ENCODE measurements at regions not wholly inside any gene's neighbourhood (a gene's known extent, or its start where the extent isn't known, plus 50 kb on each side); places are given as distances from the start of the nearest gene placed in this dataset.

GRCh38 chr4:23278845-23279244 lies 586.1 kb downstream of the GBA3 start:
- DNase-seq (ENCODE audit: extremely low read depth, low read depth): no peak

GRCh38 chr4:23276076-23276475 lies 583.3 kb downstream of the GBA3 start:
- no peak for DNase-seq (ENCODE audit: extremely low read depth, low read depth)

- no peak for DNase-seq (ENCODE audit: extremely low read depth, low read depth)
Measured at GRCh38 chr4:23269566-23269965, 576.8 kb downstream of the GBA3 start.

- DNase-seq (ENCODE audit: extremely low read depth, low read depth): no peak
Measured at GRCh38 chr4:23268072-23268771, 575.5 kb downstream of the GBA3 start.

- no peak for DNase-seq (ENCODE audit: extremely low read depth, low read depth)
Measured at GRCh38 chr4:23266401-23266800, 573.7 kb downstream of the GBA3 start.

GRCh38 chr4:23260511-23260910 lies 567.8 kb downstream of the GBA3 start:
- DNase-seq (ENCODE audit: extremely low read depth, low read depth): peak; percentile 33

GRCh38 chr4:23245203-23245832 lies 552.6 kb downstream of the GBA3 start:
- no peak for DNase-seq (ENCODE audit: extremely low read depth, low read depth)

- DNase-seq (ENCODE audit: extremely low read depth, low read depth): no peak
Measured at GRCh38 chr4:23242962-23243361, 550.2 kb downstream of the GBA3 start.

- DNase-seq (ENCODE audit: extremely low read depth, low read depth): no peak
Measured at GRCh38 chr4:23241408-23241807, 548.7 kb downstream of the GBA3 start.

GRCh38 chr4:23238848-23239247 lies 546.1 kb downstream of the GBA3 start:
- DNase-seq (ENCODE audit: extremely low read depth, low read depth): no peak

- DNase-seq (ENCODE audit: extremely low read depth, low read depth): no peak
Measured at GRCh38 chr4:23237771-23238170, 545.0 kb downstream of the GBA3 start.

GRCh38 chr4:23235628-23236390 lies 543.1 kb downstream of the GBA3 start:
- DNase-seq (ENCODE audit: extremely low read depth, low read depth): no peak

GRCh38 chr4:23234716-23235115 lies 542.0 kb downstream of the GBA3 start:
- DNase-seq (ENCODE audit: extremely low read depth, low read depth): no peak

GRCh38 chr4:23234018-23234417 lies 541.3 kb downstream of the GBA3 start:
- no peak for DNase-seq (ENCODE audit: extremely low read depth, low read depth)

- no peak for DNase-seq (ENCODE audit: extremely low read depth, low read depth)
Measured at GRCh38 chr4:23233596-23233995, 540.9 kb downstream of the GBA3 start.

- peak; percentile 3 for DNase-seq (ENCODE audit: extremely low read depth, low read depth)
Measured at GRCh38 chr4:23232987-23233386, 540.2 kb downstream of the GBA3 start.

GRCh38 chr4:23225564-23225963 lies 532.8 kb downstream of the GBA3 start:
- no peak for DNase-seq (ENCODE audit: extremely low read depth, low read depth)

- DNase-seq (ENCODE audit: extremely low read depth, low read depth): no peak
Measured at GRCh38 chr4:23224684-23225420, 532.1 kb downstream of the GBA3 start.

GRCh38 chr4:23220911-23221310 lies 528.2 kb downstream of the GBA3 start:
- DNase-seq (ENCODE audit: extremely low read depth, low read depth): no peak

- DNase-seq (ENCODE audit: extremely low read depth, low read depth): no peak
Measured at GRCh38 chr4:23219779-23220408, 527.2 kb downstream of the GBA3 start.

- DNase-seq (ENCODE audit: extremely low read depth, low read depth): no peak
Measured at GRCh38 chr4:23213198-23213597, 520.5 kb downstream of the GBA3 start.

Data from NCI-H460 (cell line).